Naive B cell (primary cell): ENCODE measurements at regions not wholly inside any gene's neighbourhood (a gene's known extent, or its start where the extent isn't known, plus 50 kb on each side); places are given as distances from the start of the nearest gene placed in this dataset.

ENCODE experiments used
- ATAC-seq, 2 donors: fragments of 150-1000 bp; cut with Tn5 transposase; 2 replicates each; pipeline ENCODE4 v1.10.0; 2021; ENCODE audit warnings: low read depth in 2 of 2, mild to moderate bottlenecking in 2 of 2, moderate library complexity in 2 of 2
- DNase-seq: peaks from one replicate; pipeline ENCODE4 v3.0.0; 2022
- H3K27ac Mint-ChIP-seq, 6 donors: one replicate each; pipeline ENCODE4 v1.8.0; 2020 to 2022; ENCODE audit warnings: mild to moderate bottlenecking in 6 of 6, mixed read lengths in 6 of 6, moderate library complexity in 5 of 6, inconsistent platforms in 2 of 6
- H3K27me3 Mint-ChIP-seq, 3 donors: one replicate each; pipeline ENCODE4 v1.8.0; 2021 to 2022; ENCODE audit warnings: mixed read lengths in 3 of 3, mild to moderate bottlenecking in 1 of 3
- H3K36me3 Mint-ChIP-seq, 2 donors: one replicate each; pipeline ENCODE4 v1.8.0; 2020 to 2022; ENCODE audit warnings: mixed read lengths in 2 of 2, inconsistent platforms in 1 of 2, mild to moderate bottlenecking in 1 of 2
- H3K4me1 Mint-ChIP-seq, 3 donors: one replicate each; pipeline ENCODE4 v1.8.0; 2020 to 2022; ENCODE audit warnings: mixed read lengths in 3 of 3, inconsistent platforms in 1 of 3, mild to moderate bottlenecking in 1 of 3, moderate library complexity in 1 of 3
- H3K4me3 Mint-ChIP-seq, 8 donors: one replicate each; pipeline ENCODE4 v1.8.0; 2020 to 2022; ENCODE audit warnings: mild to moderate bottlenecking in 8 of 8, mixed read lengths in 8 of 8, moderate library complexity in 8 of 8, inconsistent platforms in 2 of 8
- H3K9me3 Mint-ChIP-seq, 7 donors: one replicate each; pipeline ENCODE4 v1.8.0; 2020 to 2022; ENCODE audit warnings: mixed read lengths in 7 of 7, mild to moderate bottlenecking in 5 of 7, inconsistent platforms in 2 of 7, moderate library complexity in 1 of 7

- Mint-ChIP-seq H3K36me3 (no peaks in the 10 kb centered on the region), H3K4me3 (no peak overlapping the region), H3K27me3 (peaks cover 0 to 24% (median 0%) of the 10 kb centered on the region in 3 donors), H3K27ac (peak overlapping the region in 1 of 6 donors; percentile 28), H3K9me3 (peaks cover 0 to 10% (median 2%) of the 10 kb centered on the region in 7 donors), H3K4me1 (no peaks in the 10 kb centered on the region)
- DNase-seq (no peak), ATAC-seq (no peak)
Observed at GRCh38 chrX:39631276-39632229, 466.2 kb downstream of the BCOR start.

GRCh38 chrX:39633293-39633692 lies 464.5 kb downstream of the BCOR start:
- DNase-seq: no peak
- Mint-ChIP-seq H3K27ac (no peak overlapping the region), H3K27me3 (peaks cover 0 to 24% (median 0%) of the 10 kb centered on the region in 3 donors), H3K4me3 (no peak overlapping the region), H3K36me3 (no peaks in the 10 kb centered on the region), H3K4me1 (no peaks in the 10 kb centered on the region), H3K9me3 (peaks cover 0 to 10% (median 2%) of the 10 kb centered on the region in 7 donors)
- ATAC-seq: no peak

- Mint-ChIP-seq H3K36me3 (no peaks in the 10 kb centered on the region), H3K4me3 (no peak overlapping the region), H3K9me3 (peaks cover 0 to 10% (median 0%) of the 10 kb centered on the region in 7 donors), H3K27ac (peak overlapping the region in 1 of 6 donors; percentile 5), H3K4me1 (no peaks in the 10 kb centered on the region), H3K27me3 (peaks cover 0 to 4% (median 0%) of the 10 kb centered on the region in 3 donors)
- DNase-seq (no peak), ATAC-seq (no peak)
Observed at GRCh38 chrX:39636481-39636880, 461.3 kb downstream of the BCOR start.

- Mint-ChIP-seq H3K27me3 (peaks cover 0 to 14% (median 7%) of the 10 kb centered on the region in 3 donors), H3K4me3 (no peak overlapping the region), H3K4me1 (no peaks in the 10 kb centered on the region), H3K27ac (no peak overlapping the region), H3K9me3 (peaks cover 0 to 10% (median 0%) of the 10 kb centered on the region in 7 donors), H3K36me3 (no peaks in the 10 kb centered on the region)
- ATAC-seq (no peak), DNase-seq (no peak)
Observed at GRCh38 chrX:39638526-39638925, 459.2 kb downstream of the BCOR start.

- H3K36me3 Mint-ChIP-seq: no peaks in the 10 kb centered on the region
- ATAC-seq (no peak), DNase-seq (no peak)
- no peak overlapping the region for H3K4me3 Mint-ChIP-seq
- H3K27me3 Mint-ChIP-seq: peaks cover 0 to 14% (median 7%) of the 10 kb centered on the region in 3 donors
- H3K4me1 Mint-ChIP-seq: peaks cover 0 to 4% (median 0%) of the 10 kb centered on the region in 3 donors
- H3K27ac Mint-ChIP-seq: no peak overlapping the region
- peaks cover 0 to 10% (median 0%) of the 10 kb centered on the region in 7 donors for H3K9me3 Mint-ChIP-seq
Observed at GRCh38 chrX:39639871-39640270, 457.9 kb downstream of the BCOR start.

GRCh38 chrX:39640866-39641265 lies 456.9 kb downstream of the BCOR start:
- Mint-ChIP-seq H3K4me3 (no peak overlapping the region), H3K36me3 (no peaks in the 10 kb centered on the region), H3K27ac (no peak overlapping the region), H3K9me3 (peaks cover 0 to 10% (median 0%) of the 10 kb centered on the region in 7 donors), H3K4me1 (peaks cover 0 to 6% (median 0%) of the 10 kb centered on the region in 3 donors), H3K27me3 (peaks cover 0 to 14% (median 7%) of the 10 kb centered on the region in 3 donors)
- ATAC-seq (no peak), DNase-seq (no peak)

- Mint-ChIP-seq H3K27ac (no peak overlapping the region), H3K4me3 (no peak overlapping the region), H3K36me3 (no peaks in the 10 kb centered on the region), H3K9me3 (peaks cover 0 to 18% (median 2%) of the 10 kb centered on the region in 7 donors), H3K4me1 (peaks cover 0 to 6% (median 0%) of the 10 kb centered on the region in 3 donors), H3K27me3 (peaks cover 0 to 14% (median 7%) of the 10 kb centered on the region in 3 donors)
- DNase-seq: no peak
- ATAC-seq: no peak
Observed at GRCh38 chrX:39642071-39642470, 455.7 kb downstream of the BCOR start.

- Mint-ChIP-seq H3K36me3 (no peaks in the 10 kb centered on the region), H3K4me1 (peaks cover 0 to 6% (median 0%) of the 10 kb centered on the region in 3 donors)
- no peak for ATAC-seq
Observed at GRCh38 chrX:39643550-39643949, 454.2 kb downstream of the BCOR start.

GRCh38 chrX:39645178-39645895 lies 452.4 kb downstream of the BCOR start:
- no peak overlapping the region for H3K4me3 Mint-ChIP-seq
- no peaks in the 10 kb centered on the region for H3K36me3 Mint-ChIP-seq
- H3K27ac Mint-ChIP-seq: no peak overlapping the region
- peaks cover 0 to 6% (median 0%) of the 10 kb centered on the region in 3 donors for H3K4me1 Mint-ChIP-seq
- peaks cover 0 to 14% (median 4%) of the 10 kb centered on the region in 7 donors for H3K9me3 Mint-ChIP-seq
- H3K27me3 Mint-ChIP-seq: peaks cover 0 to 16% (median 7%) of the 10 kb centered on the region in 3 donors
- no peak for DNase-seq
- ATAC-seq: no peak

More at GRCh38 chrX:39643550-39643949, 454.2 kb downstream of the BCOR start:
- no peak for DNase-seq
- Mint-ChIP-seq H3K4me3 (no peak overlapping the region), H3K9me3 (peaks cover 0 to 23% (median 4%) of the 10 kb centered on the region in 7 donors), H3K27me3 (peaks cover 0 to 14% (median 7%) of the 10 kb centered on the region in 3 donors), H3K27ac (peak overlapping the region in 1 of 6 donors; percentile 33)

- no peak overlapping the region for H3K27ac Mint-ChIP-seq
- no peak for ATAC-seq
- DNase-seq: no peak
- H3K9me3 Mint-ChIP-seq: peaks cover 0 to 14% (median 4%) of the 10 kb centered on the region in 7 donors
- H3K27me3 Mint-ChIP-seq: peaks cover 0 to 21% (median under 1%) of the 10 kb centered on the region in 3 donors
- peaks cover 0 to 6% (median 0%) of the 10 kb centered on the region in 3 donors for H3K4me1 Mint-ChIP-seq
- H3K4me3 Mint-ChIP-seq: no peak overlapping the region
- no peaks in the 10 kb centered on the region for H3K36me3 Mint-ChIP-seq
Observed at GRCh38 chrX:39648548-39649254, 449.1 kb downstream of the BCOR start.

GRCh38 chrX:39650768-39651347 lies 446.9 kb downstream of the BCOR start:
- peaks cover 4 to 40% (median 15%) of the 10 kb centered on the region in 3 donors for H3K27me3 Mint-ChIP-seq
- H3K36me3 Mint-ChIP-seq: no peaks in the 10 kb centered on the region
- no peaks in the 10 kb centered on the region for H3K4me1 Mint-ChIP-seq
- H3K9me3 Mint-ChIP-seq: peaks cover under 1 to 14% (median 3%) of the 10 kb centered on the region in 7 donors
- no peak for ATAC-seq
- H3K4me3 Mint-ChIP-seq: no peak overlapping the region
- DNase-seq: no peak
- peak overlapping the region in 1 of 6 donors; percentile 40 for H3K27ac Mint-ChIP-seq

GRCh38 chrX:39652336-39652735 lies 445.4 kb downstream of the BCOR start:
- H3K9me3 Mint-ChIP-seq: peaks cover 0 to 3% (median 1%) of the 10 kb centered on the region in 7 donors
- DNase-seq: peak; percentile 7
- H3K27ac Mint-ChIP-seq: no peak overlapping the region
- H3K4me3 Mint-ChIP-seq: no peak overlapping the region
- no peaks in the 10 kb centered on the region for H3K4me1 Mint-ChIP-seq
- H3K27me3 Mint-ChIP-seq: peaks cover 4 to 42% (median 15%) of the 10 kb centered on the region in 3 donors
- ATAC-seq: no peak
- H3K36me3 Mint-ChIP-seq: no peaks in the 10 kb centered on the region
